Erythroblast (primary cell): ENCODE measurements at regions not wholly inside any gene's neighbourhood (a gene's known extent, or its start where the extent isn't known, plus 50 kb on each side); places are given as distances from the start of the nearest gene placed in this dataset.

ENCODE experiments used
- GATA1 ChIP-seq: IDR thresholded peaks from 2 replicates; pipeline ENCODE4 v1.6.1; 2011; ENCODE audit warnings: low read depth, mild to moderate bottlenecking, control low read depth, low read length, moderate library complexity
- POLR2A ChIP-seq: IDR thresholded peaks from 2 replicates; pipeline ENCODE4 v1.6.1; 2011; ENCODE audit warnings: mild to moderate bottlenecking, low read length

- TF ChIP-seq POLR2A (no peak), GATA1 (no peak)
These were observed 227.8 kb upstream of the RAB4A start for GRCh38 chr1:229043115-229043514.
